CD14-positive monocyte (primary cell): ENCODE measurements at regions not wholly inside any gene's neighbourhood (a gene's known extent, or its start where the extent isn't known, plus 50 kb on each side); places are given as distances from the start of the nearest gene placed in this dataset.

Source experiments
- DNase-seq, 3 donors: peaks; one replicate each; pipeline ENCODE4 v3.0.0-alpha.2; 2011 to 2022
- H2AFZ ChIP-seq: 2 replicates; pipeline ENCODE4 v1.6.0; 2012; ENCODE audit warnings: mild to moderate bottlenecking, low read depth, low read length, inconsistent platforms; ENCODE audit not compliant: insufficient read depth, poor library complexity, severe bottlenecking
- H3K27ac ChIP-seq, 2 donors: 1 replicate in 1 of 2; 2 replicates in 1 of 2; pipeline ENCODE4 v1.5.1; 2012 to 2013; ENCODE audit warnings: low read length in 2 of 2, control low read depth in 1 of 2, inconsistent platforms in 1 of 2, low read depth in 1 of 2, mild to moderate bottlenecking in 1 of 2
- H3K27me3 ChIP-seq, 2 donors: one replicate each; pipeline versions ENCODE4 v1.6.0 to v1.6.1; 2011 to 2013; ENCODE audit warnings: low read length in 2 of 2; ENCODE audit not compliant: control insufficient read depth in 2 of 2, insufficient read depth in 2 of 2
- H3K36me3 ChIP-seq, 2 donors: replicated peaks in 1 of 2; 1 replicate in 1 of 2; 2 replicates in 1 of 2; pipeline versions ENCODE4 v1.5.1 to v1.6.1; 2012 to 2013; ENCODE audit warnings: low read length in 2 of 2, control low read depth in 1 of 2, inconsistent platforms in 1 of 2, mild to moderate bottlenecking in 1 of 2; ENCODE audit not compliant: insufficient read depth in 2 of 2, control insufficient read depth in 1 of 2
- H3K4me1 ChIP-seq, 2 donors: 1 replicate in 1 of 2; 2 replicates in 1 of 2; pipeline versions ENCODE4 v1.5.1 to v1.6.1; 2012 to 2013; ENCODE audit warnings: low read length in 2 of 2, control low read depth in 1 of 2, inconsistent platforms in 1 of 2, mild to moderate bottlenecking in 1 of 2, moderate library complexity in 1 of 2; ENCODE audit not compliant: insufficient read depth in 2 of 2, control insufficient read depth in 1 of 2
- H3K4me2 ChIP-seq: replicated peaks from 2 replicates; pipeline ENCODE3; 2012; ENCODE audit warnings: low read length, moderate library complexity, mild to moderate bottlenecking; ENCODE audit not compliant: poor library complexity, severe bottlenecking; ENCODE audit errors: extremely low read depth
- H3K4me3 ChIP-seq, 3 experiments: fragments of 200-600 bp in 1 of 3; sonication (generic) in 1 of 3; replicated peaks in 1 of 3; 1 replicate in 2 of 3; 2 replicates in 1 of 3; pipeline ENCODE4 v1.5.1; 2011 to 2013; ENCODE audit warnings: low read length in 3 of 3, mild to moderate bottlenecking in 3 of 3, control low read depth in 2 of 3, low read depth in 2 of 3, inconsistent platforms in 1 of 3, moderate library complexity in 1 of 3
- H3K79me2 ChIP-seq: 2 replicates; pipeline ENCODE4 v1.6.0; 2012; ENCODE audit warnings: mild to moderate bottlenecking, control low read depth, inconsistent platforms, low read length, moderate library complexity; ENCODE audit not compliant: insufficient read depth
- H3K9ac ChIP-seq: 2 replicates; pipeline ENCODE4 v1.6.0; 2017; ENCODE audit warnings: low read length, mild to moderate bottlenecking; ENCODE audit not compliant: insufficient read depth, poor library complexity, severe bottlenecking
- H3K9me3 ChIP-seq, 2 donors: replicated peaks in 1 of 2; 1 replicate in 1 of 2; 2 replicates in 1 of 2; pipeline versions ENCODE4 v1.5.1 to v1.6.1; 2012 to 2013; ENCODE audit warnings: low read length in 2 of 2, control low read depth in 1 of 2; ENCODE audit not compliant: control insufficient read depth in 1 of 2, insufficient read depth in 1 of 2
- H4K20me1 ChIP-seq: 2 replicates; pipeline ENCODE4 v1.6.0; 2012; ENCODE audit warnings: mild to moderate bottlenecking, low read length, control low read depth, moderate library complexity; ENCODE audit not compliant: insufficient read depth
- H3K27ac Mint-ChIP-seq, 7 donors: one replicate each; pipeline ENCODE4 v1.8.0; 2020; ENCODE audit warnings: mild to moderate bottlenecking in 7 of 7, mixed read lengths in 7 of 7, moderate library complexity in 6 of 7, inconsistent platforms in 2 of 7
- H3K27me3 Mint-ChIP-seq, 3 donors: one replicate each; pipeline ENCODE4 v1.8.0; 2021 to 2022; ENCODE audit warnings: low read depth in 3 of 3, mild to moderate bottlenecking in 3 of 3, mixed read lengths in 3 of 3, moderate library complexity in 3 of 3, inconsistent platforms in 1 of 3
- H3K36me3 Mint-ChIP-seq, 2 donors: one replicate each; pipeline ENCODE4 v1.8.0; 2020; ENCODE audit warnings: mixed read lengths in 2 of 2, inconsistent platforms in 1 of 2, mild to moderate bottlenecking in 1 of 2
- H3K4me1 Mint-ChIP-seq: one replicate; pipeline ENCODE4 v1.8.0; 2020; ENCODE audit warnings: mild to moderate bottlenecking, mixed read lengths
- H3K4me3 Mint-ChIP-seq, 2 donors: one replicate each; pipeline ENCODE4 v1.8.0; 2020; ENCODE audit warnings: mild to moderate bottlenecking in 2 of 2, mixed read lengths in 2 of 2, moderate library complexity in 1 of 2
- H3K9me3 Mint-ChIP-seq, 7 donors: one replicate each; pipeline ENCODE4 v1.8.0; 2020 to 2022; ENCODE audit warnings: mixed read lengths in 7 of 7, mild to moderate bottlenecking in 6 of 7, moderate library complexity in 6 of 7, inconsistent platforms in 2 of 7
- CTCF ChIP-seq: fragments of 200-600 bp; IDR thresholded peaks from one replicate; pipeline ENCODE4 v1.8.0; 2022; ENCODE audit warnings: antibody characterized with exemption, mild to moderate bottlenecking
- WGBS: methylation state at CpG from one replicate; pipeline ENCODE4 v1.1.5; 2013; ENCODE audit warnings: missing lambda C conversion rate; ENCODE audit not compliant: insufficient coverage; 5-methylcytosine and 5-hydroxymethylcytosine counted together
- intact Hi-C, 2 donors: fragments of 100-400 bp; cut with micrococcal nuclease; formaldehyde crosslinking; loops; one replicate each; pipeline versions ENCODE4 v1.15.0 to v1.15.1; 2023

- H3K4me1 ChIP-seq, result peaks cover 0 to 5% of the 10 kb centered on the region in 2 donors
- H3K27me3 ChIP-seq, result no peaks in the 10 kb centered on the region
- H3K9me3 Mint-ChIP-seq, result peaks cover 0 to 3% (median 0%) of the 10 kb centered on the region in 7 donors
- no peak overlapping the region for H3K27ac Mint-ChIP-seq
- H3K27me3 Mint-ChIP-seq, result peaks cover under 1 to 4% (median 1%) of the 10 kb centered on the region in 3 donors
- no peaks in the 10 kb centered on the region for H3K36me3 ChIP-seq
- no peaks in the 10 kb centered on the region for H3K9me3 ChIP-seq
- no peak overlapping the region for H3K4me3 ChIP-seq
- no peak overlapping the region for H3K4me2 ChIP-seq
- no peak overlapping the region for H3K9ac ChIP-seq
- no peak for TF ChIP-seq CTCF
- H3K79me2 ChIP-seq, result no peaks in the 10 kb centered on the region
- H3K4me3 Mint-ChIP-seq, result no peak overlapping the region
- 100% methylated on average over 1 of the region's 4 CpGs for WGBS
- H3K36me3 Mint-ChIP-seq, result no peaks in the 10 kb centered on the region
- no peak for DNase-seq
- intact Hi-C loops, result no loop called here
- H4K20me1 ChIP-seq, result no peaks in the 10 kb centered on the region
- peaks cover 4% of the 10 kb centered on the region for H3K4me1 Mint-ChIP-seq
- no peak overlapping the region for H2AFZ ChIP-seq
- no peak overlapping the region for H3K27ac ChIP-seq
Measured at GRCh38 chr12:67586951-67587350, 61.6 kb upstream of the DYRK2 start.

- Mint-ChIP-seq H3K27ac (no peak overlapping the region), H3K4me1 (peaks cover 11% of the 10 kb centered on the region), H3K36me3 (no peaks in the 10 kb centered on the region), H3K9me3 (peaks cover 0 to 3% (median 0%) of the 10 kb centered on the region in 7 donors), H3K4me3 (no peak overlapping the region), H3K27me3 (peaks cover 1 to 6% (median 1%) of the 10 kb centered on the region in 3 donors)
- Histone ChIP-seq H2AFZ (no peak overlapping the region), H3K9me3 (no peaks in the 10 kb centered on the region), H3K27me3 (no peaks in the 10 kb centered on the region), H3K27ac (no peak overlapping the region), H3K4me2 (no peak overlapping the region), H3K79me2 (no peaks in the 10 kb centered on the region), H3K4me1 (peaks cover 0 to 5% of the 10 kb centered on the region in 2 donors), H3K36me3 (no peaks in the 10 kb centered on the region), H3K9ac (no peak overlapping the region), H4K20me1 (no peaks in the 10 kb centered on the region), H3K4me3 (no peak overlapping the region)
- no peak for DNase-seq
- no peak for TF ChIP-seq CTCF
- 100% methylated on average over 1 of the region's 3 CpGs for WGBS
- intact Hi-C loops, result no loop called here
Measured at GRCh38 chr12:67589078-67589477, 59.5 kb upstream of the DYRK2 start.
